HG03135 (cell line): ENCODE measurements at regions not wholly inside any gene's neighbourhood (a gene's known extent, or its start where the extent isn't known, plus 50 kb on each side); places are given as distances from the start of the nearest gene placed in this dataset.
"Not testable (repeated sequence)": the region's sequence is repeated elsewhere in the genome, so short reads cannot be mapped to it uniquely, and the experiment has no call there.

Experiments used
- ATAC-seq: cut with Tn5 transposase; IDR thresholded peaks from one replicate; pipeline ENCODE4 v1.9.1; 2021; ENCODE audit warnings: mild to moderate bottlenecking, moderate library complexity; ENCODE audit not compliant: unreplicated experiment

- not testable (repeated sequence) for ATAC-seq
Observed at GRCh38 chr21:32823296-32823695, 51.7 kb upstream of the PAXBP1 start.

GRCh38 chr21:32824950-32825349 is 53.4 kb upstream of the PAXBP1 start:
- no peak for ATAC-seq

GRCh38 chr21:32826329-32827167 is 55.0 kb upstream of the PAXBP1 start:
- no peak for ATAC-seq

GRCh38 chr21:32828908-32829307 is 57.4 kb upstream of the PAXBP1 start:
- no peak for ATAC-seq

- ATAC-seq, result no peak
Observed at GRCh38 chr21:32829504-32829903, 57.9 kb upstream of the PAXBP1 start.

GRCh38 chr21:32831779-32832178 is 60.2 kb upstream of the PAXBP1 start:
- not testable (repeated sequence) for ATAC-seq

GRCh38 chr21:32834211-32834915 is 62.8 kb upstream of the PAXBP1 start:
- ATAC-seq, result no peak

GRCh38 chr21:32834916-32835235 is 63.3 kb upstream of the PAXBP1 start:
- ATAC-seq, result no peak

GRCh38 chr21:32842146-32842545 is 70.6 kb upstream of the PAXBP1 start:
- ATAC-seq, result no peak

- no peak for ATAC-seq
Observed at GRCh38 chr21:32843561-32843960, 72.0 kb upstream of the PAXBP1 start.

- no peak for ATAC-seq
Observed at GRCh38 chr21:32844076-32844475, 72.5 kb upstream of the PAXBP1 start.

GRCh38 chr21:32844653-32845436 is 73.3 kb upstream of the PAXBP1 start:
- no peak for ATAC-seq

GRCh38 chr21:32858628-32859027 is 87.1 kb upstream of the PAXBP1 start:
- ATAC-seq, result no peak

- ATAC-seq, result no peak
Observed at GRCh38 chr21:32860399-32860798, 88.8 kb upstream of the PAXBP1 start.

- ATAC-seq, result no peak
Observed at GRCh38 chr21:32861866-32862265, 90.3 kb upstream of the PAXBP1 start.

GRCh38 chr21:32867597-32867996 is 96.0 kb upstream of the PAXBP1 start:
- no peak for ATAC-seq

GRCh38 chr21:32868631-32869454 is 97.3 kb upstream of the PAXBP1 start:
- no peak for ATAC-seq

GRCh38 chr21:32869459-32869858 is 97.9 kb upstream of the PAXBP1 start:
- ATAC-seq, result no peak

- ATAC-seq, result no peak
Observed at GRCh38 chr21:32876426-32876825, 104.9 kb upstream of the PAXBP1 start.

- ATAC-seq, result not testable (repeated sequence)
Observed at GRCh38 chr21:32877888-32878287, 106.3 kb upstream of the PAXBP1 start.

- ATAC-seq, result no peak
Observed at GRCh38 chr21:32878661-32879060, 107.1 kb upstream of the PAXBP1 start.
